ENCODE measurements at regions not wholly inside any gene's neighbourhood (a gene's known extent, or its start where the extent isn't known, plus 50 kb on each side); places are given as distances from the start of the nearest gene placed in this dataset.

- no peaks in the 10 kb centered on the region for H3K9me3 ChIP-seq
- H3K27me3 ChIP-seq, result no peaks in the 10 kb centered on the region
- no peak overlapping the region for H3K27ac ChIP-seq
- no peak overlapping the region for H3K9ac ChIP-seq
- TF ChIP-seq Cebpa-rat (IDR thresholded peaks at IDR 0.05), result no peak
- no peaks in the 10 kb centered on the region for H3K36me3 ChIP-seq
- no peak overlapping the region for H3K4me3 ChIP-seq
- H3K4me1 ChIP-seq, result 0 out of 2 replicates have a peak, but pooled peaks cover 6% of the 10 kb centered on the region
- H3K4me2 ChIP-seq, result 0 out of 2 replicates have a peak overlapping the region, but pooled peaks have one; percentile 4
- H4K20me1 ChIP-seq, result no peaks in the 10 kb centered on the region
Measured at GRCh38 chr9:78383130-78383529, 86.2 kb downstream of the PSAT1 start.

- Histone ChIP-seq H3K36me3 (no peaks in the 10 kb centered on the region), H3K9ac (no peak overlapping the region), H3K9me3 (no peaks in the 10 kb centered on the region), H3K27me3 (no peaks in the 10 kb centered on the region), H3K4me3 (no peak overlapping the region), H3K27ac (no peak overlapping the region), H3K4me1 (0 out of 2 replicates have a peak, but pooled peaks cover 6% of the 10 kb centered on the region), H4K20me1 (no peaks in the 10 kb centered on the region), H3K4me2 (no peak overlapping the region)
- no peak for TF ChIP-seq Cebpa-rat (IDR thresholded peaks at IDR 0.05)
Measured at GRCh38 chr9:78386348-78386747, 89.4 kb downstream of the PSAT1 start.

GRCh38 chr9:78386773-78387172, 89.8 kb downstream of the PSAT1 start:
- TF ChIP-seq Cebpa-rat (IDR thresholded peaks at IDR 0.05), result no peak
- no peak overlapping the region for H3K27ac ChIP-seq
- H3K36me3 ChIP-seq, result no peaks in the 10 kb centered on the region

GRCh38 chr9:78393340-78393739, 96.4 kb downstream of the PSAT1 start:
- TF ChIP-seq Cebpa-rat (IDR thresholded peaks at IDR 0.05), result no peak
- Histone ChIP-seq H4K20me1 (no peaks in the 10 kb centered on the region), H3K27ac (no peak overlapping the region), H3K9ac (no peak overlapping the region), H3K36me3 (0 out of 2 replicates have a peak, but pooled peaks cover 6% of the 10 kb centered on the region), H3K4me2 (no peak overlapping the region), H3K4me3 (no peak overlapping the region), H3K9me3 (peaks cover 36% of the 10 kb centered on the region), H3K27me3 (no peaks in the 10 kb centered on the region), H3K4me1 (no peaks in the 10 kb centered on the region)

More at GRCh38 chr9:78386773-78387172, 89.8 kb downstream of the PSAT1 start:
- Histone ChIP-seq H4K20me1 (no peaks in the 10 kb centered on the region), H3K9ac (no peak overlapping the region), H3K9me3 (no peaks in the 10 kb centered on the region), H3K4me3 (no peak overlapping the region), H3K4me1 (0 out of 2 replicates have a peak, but pooled peaks cover 6% of the 10 kb centered on the region), H3K4me2 (no peak overlapping the region), H3K27me3 (no peaks in the 10 kb centered on the region)

GRCh38 chr9:78393932-78394331, 97.0 kb downstream of the PSAT1 start:
- Histone ChIP-seq H3K4me1 (no peaks in the 10 kb centered on the region), H3K27ac (no peak overlapping the region), H3K9ac (no peak overlapping the region), H3K27me3 (no peaks in the 10 kb centered on the region), H3K9me3 (peaks cover 36% of the 10 kb centered on the region), H3K4me3 (no peak overlapping the region), H3K4me2 (no peak overlapping the region), H4K20me1 (no peaks in the 10 kb centered on the region), H3K36me3 (0 out of 2 replicates have a peak, but pooled peaks cover 6% of the 10 kb centered on the region)
- no peak for TF ChIP-seq Cebpa-rat (IDR thresholded peaks at IDR 0.05)

GRCh38 chr9:78396087-78396486, 99.2 kb downstream of the PSAT1 start:
- no peaks in the 10 kb centered on the region for H4K20me1 ChIP-seq
- no peaks in the 10 kb centered on the region for H3K27me3 ChIP-seq
- no peak overlapping the region for H3K4me2 ChIP-seq
- no peaks in the 10 kb centered on the region for H3K4me1 ChIP-seq
- H3K9me3 ChIP-seq, result peaks cover 36% of the 10 kb centered on the region
- H3K9ac ChIP-seq, result no peak overlapping the region
- no peak overlapping the region for H3K27ac ChIP-seq
- no peak for TF ChIP-seq Cebpa-rat (IDR thresholded peaks at IDR 0.05)
- 0 out of 2 replicates have a peak, but pooled peaks cover 6% of the 10 kb centered on the region for H3K36me3 ChIP-seq
- H3K4me3 ChIP-seq, result no peak overlapping the region

GRCh38 chr9:78397045-78397444, 100.1 kb downstream of the PSAT1 start:
- H3K4me2 ChIP-seq, result no peak overlapping the region

GRCh38 chr9:78397454-78397853, 100.5 kb downstream of the PSAT1 start:
- Histone ChIP-seq H3K9ac (no peak overlapping the region), H3K9me3 (peaks cover 36% of the 10 kb centered on the region), H4K20me1 (no peaks in the 10 kb centered on the region), H3K27ac (no peak overlapping the region), H3K36me3 (0 out of 2 replicates have a peak, but pooled peaks cover 6% of the 10 kb centered on the region), H3K4me1 (no peaks in the 10 kb centered on the region), H3K4me3 (no peak overlapping the region), H3K27me3 (no peaks in the 10 kb centered on the region), H3K4me2 (no peak overlapping the region)
- no peak for TF ChIP-seq Cebpa-rat (IDR thresholded peaks at IDR 0.05)

More at GRCh38 chr9:78397045-78397444, 100.1 kb downstream of the PSAT1 start:
- peaks cover 36% of the 10 kb centered on the region for H3K9me3 ChIP-seq
- H4K20me1 ChIP-seq, result no peaks in the 10 kb centered on the region
- 0 out of 2 replicates have a peak, but pooled peaks cover 6% of the 10 kb centered on the region for H3K36me3 ChIP-seq
- TF ChIP-seq Cebpa-rat (IDR thresholded peaks at IDR 0.05), result no peak
- H3K4me3 ChIP-seq, result no peak overlapping the region
- H3K9ac ChIP-seq, result no peak overlapping the region
- H3K27ac ChIP-seq, result no peak overlapping the region
- no peaks in the 10 kb centered on the region for H3K27me3 ChIP-seq
- no peaks in the 10 kb centered on the region for H3K4me1 ChIP-seq

GRCh38 chr9:78399153-78399552, 102.2 kb downstream of the PSAT1 start:
- Histone ChIP-seq H4K20me1 (no peaks in the 10 kb centered on the region), H3K9ac (no peak overlapping the region), H3K27me3 (no peaks in the 10 kb centered on the region), H3K4me3 (no peak overlapping the region), H3K27ac (no peak overlapping the region), H3K9me3 (peaks cover 24% of the 10 kb centered on the region), H3K36me3 (0 out of 2 replicates have a peak, but pooled peaks cover 6% of the 10 kb centered on the region), H3K4me1 (no peaks in the 10 kb centered on the region), H3K4me2 (no peak overlapping the region)
- TF ChIP-seq Cebpa-rat (IDR thresholded peaks at IDR 0.05), result no peak

- H3K9ac ChIP-seq, result no peak overlapping the region
- H3K4me3 ChIP-seq, result no peak overlapping the region
- H3K27me3 ChIP-seq, result no peaks in the 10 kb centered on the region
- peaks cover 11% of the 10 kb centered on the region for H3K9me3 ChIP-seq
- no peaks in the 10 kb centered on the region for H3K4me1 ChIP-seq
- H3K4me2 ChIP-seq, result no peak overlapping the region
- no peaks in the 10 kb centered on the region for H4K20me1 ChIP-seq
- H3K36me3 ChIP-seq, result 0 out of 2 replicates have a peak, but pooled peaks cover under 1% of the 10 kb centered on the region
- no peak overlapping the region for H3K27ac ChIP-seq
- no peak for TF ChIP-seq Cebpa-rat (IDR thresholded peaks at IDR 0.05)
Measured at GRCh38 chr9:78400496-78400895, 103.6 kb downstream of the PSAT1 start.

- no peak overlapping the region for H3K27ac ChIP-seq
- H3K4me3 ChIP-seq, result no peak overlapping the region
- no peaks in the 10 kb centered on the region for H3K36me3 ChIP-seq
- H4K20me1 ChIP-seq, result no peaks in the 10 kb centered on the region
- no peaks in the 10 kb centered on the region for H3K4me1 ChIP-seq
- H3K27me3 ChIP-seq, result no peaks in the 10 kb centered on the region
- H3K9me3 ChIP-seq, result peaks cover 8% of the 10 kb centered on the region; the same call in 1 of the 2 replicates
- no peak overlapping the region for H3K9ac ChIP-seq
- H3K4me2 ChIP-seq, result no peak overlapping the region
- no peak for TF ChIP-seq Cebpa-rat (IDR thresholded peaks at IDR 0.05)
Measured at GRCh38 chr9:78405461-78405860, 108.5 kb downstream of the PSAT1 start.

Measured in BLaER1 (cell line).